Gastrocnemius medialis (tissue), 4 donors: ENCODE measurements at regions not wholly inside any gene's neighbourhood (a gene's known extent, or its start where the extent isn't known, plus 50 kb on each side); places are given as distances from the start of the nearest gene placed in this dataset.

ENCODE experiments used
- ATAC-seq, 2 donors: fragments of 150-250 bp; one replicate each; pipeline ENCODE4 v1.9.1; 2016
- DNase-seq, 2 donors: peaks; one replicate each; pipeline ENCODE4 v3.0.0-alpha.2; 2019
- H3K27ac ChIP-seq, 4 donors: fragments of 200-600 bp; sonication (generic); 1 replicate in 1 of 4; 2 replicates in 3 of 4; pipeline ENCODE4 v1.5.1; 2016 to 2018; ENCODE audit warnings: mild to moderate bottlenecking in 2 of 4, moderate library complexity in 1 of 4
- H3K27me3 ChIP-seq, 3 donors: fragments of 200-600 bp; sonication (generic) in 2 of 3; 1 replicate in 1 of 3; 2 replicates in 2 of 3; pipeline versions ENCODE4 v1.5.1 to v1.6.0; 2016 to 2019; ENCODE audit warnings: mild to moderate bottlenecking in 1 of 3, moderate library complexity in 1 of 3
- H3K36me3 ChIP-seq, 2 donors: fragments of 200-600 bp; sonication (generic) in 1 of 2; one replicate each; pipeline ENCODE4 v1.5.1; 2017 to 2018
- H3K4me1 ChIP-seq, 2 donors: fragments of 200-600 bp; sonication (generic) in 1 of 2; one replicate each; pipeline ENCODE4 v1.5.1; 2016 to 2017; ENCODE audit warnings: mild to moderate bottlenecking in 2 of 2
- H3K4me3 ChIP-seq, 4 donors: fragments of 200-600 bp; sonication (generic) in 3 of 4; 1 replicate in 1 of 4; 2 replicates in 3 of 4; pipeline ENCODE4 v1.5.1; 2016 to 2019; ENCODE audit warnings: mild to moderate bottlenecking in 2 of 4
- H3K9me3 ChIP-seq, 3 donors: fragments of 200-600 bp; sonication (generic) in 2 of 3; 1 replicate in 1 of 3; 2 replicates in 2 of 3; pipeline ENCODE4 v1.5.1; 2016 to 2019
- POLR2A ChIP-seq, 2 donors: fragments of 450-650 bp; IDR thresholded peaks; one replicate each; pipeline ENCODE4 v1.6.1; 2017; ENCODE audit warnings: antibody characterized with exemption in 2 of 2, mild to moderate bottlenecking in 2 of 2, moderate library complexity in 2 of 2
- in situ Hi-C, 4 donors: fragments of 200-750 bp; cut with MboI; loops; one replicate each; pipeline versions ENCODE4 v1.15.0 to v1.8.0; 2017; ENCODE audit warnings: low sequenced_read_pairs in 4 of 4
- intact Hi-C: fragments of 100-400 bp; cut with DNase I; formaldehyde crosslinking; loops from one replicate; pipeline ENCODE4 v1.15.1; 2023; ENCODE audit warnings: low total_unique reads
- TF ChIP-seq, protein P1 (sequence below), 5 experiments: fragments of 450-650 bp in 3 of 5; fragments of 200-600 bp in 2 of 5; sonication (generic) in 2 of 5; IDR thresholded peaks in 4 of 5; conservative IDR thresholded peaks in 1 of 5; 1 replicate in 4 of 5; 2 replicates in 1 of 5; pipeline ENCODE4 v1.5.1; 2016 to 2019; ENCODE audit warnings: antibody characterized with exemption in 5 of 5, mild to moderate bottlenecking in 3 of 5, moderate library complexity in 3 of 5

DNA sequence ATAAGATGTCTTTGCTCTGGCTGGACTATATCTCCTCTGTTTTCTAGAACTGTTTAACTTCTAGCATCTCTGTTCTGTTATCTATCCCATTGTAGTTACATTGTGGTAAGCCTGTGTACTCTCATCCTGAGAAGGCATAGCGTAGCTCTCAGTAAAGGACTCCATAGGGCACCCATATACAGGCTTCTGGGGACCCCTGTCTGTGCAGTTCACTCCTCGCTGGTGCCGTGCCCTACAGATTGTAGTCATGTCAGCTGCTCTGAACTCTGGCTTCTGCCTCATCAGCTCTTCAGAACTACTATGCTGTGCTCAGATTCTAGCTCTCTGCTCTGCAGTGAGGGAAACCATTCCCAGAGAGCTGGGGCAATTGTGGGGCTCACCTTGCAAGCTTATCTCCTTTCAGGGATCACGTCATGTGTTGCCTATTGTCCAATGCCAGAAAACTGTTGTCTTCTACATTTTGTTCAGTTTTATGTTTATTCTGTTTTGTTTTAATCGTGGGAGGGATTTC is 181.3 kb upstream of the USP24 start:
- Histone ChIP-seq H3K4me3 (no peak overlapping the region), H3K27ac (no peak overlapping the region)
- in situ Hi-C loops: no loop called here

DNA sequence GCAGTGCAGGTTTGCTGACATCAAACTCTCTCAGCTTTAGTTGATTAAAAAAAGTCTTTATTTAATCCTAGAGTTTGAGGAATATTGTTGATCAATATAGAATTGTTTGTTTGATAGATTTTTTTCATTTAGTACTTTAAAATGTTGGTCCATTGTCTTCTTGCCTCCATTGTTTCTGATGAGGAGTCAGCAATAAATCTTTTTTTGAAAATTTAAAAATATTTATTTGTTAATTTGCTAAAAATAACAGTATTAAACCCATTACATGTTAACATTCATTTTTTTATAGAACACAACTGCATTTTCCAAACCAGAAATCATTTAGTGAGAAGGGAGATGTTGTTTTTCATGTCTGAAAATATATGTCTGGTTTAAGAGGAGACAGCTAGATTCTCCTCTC is 173.8 kb upstream of the USP24 start:
- H3K36me3 ChIP-seq: no peaks in the 10 kb centered on the region
- intact Hi-C loops: no loop called here
- TF ChIP-seq, protein P1, sequence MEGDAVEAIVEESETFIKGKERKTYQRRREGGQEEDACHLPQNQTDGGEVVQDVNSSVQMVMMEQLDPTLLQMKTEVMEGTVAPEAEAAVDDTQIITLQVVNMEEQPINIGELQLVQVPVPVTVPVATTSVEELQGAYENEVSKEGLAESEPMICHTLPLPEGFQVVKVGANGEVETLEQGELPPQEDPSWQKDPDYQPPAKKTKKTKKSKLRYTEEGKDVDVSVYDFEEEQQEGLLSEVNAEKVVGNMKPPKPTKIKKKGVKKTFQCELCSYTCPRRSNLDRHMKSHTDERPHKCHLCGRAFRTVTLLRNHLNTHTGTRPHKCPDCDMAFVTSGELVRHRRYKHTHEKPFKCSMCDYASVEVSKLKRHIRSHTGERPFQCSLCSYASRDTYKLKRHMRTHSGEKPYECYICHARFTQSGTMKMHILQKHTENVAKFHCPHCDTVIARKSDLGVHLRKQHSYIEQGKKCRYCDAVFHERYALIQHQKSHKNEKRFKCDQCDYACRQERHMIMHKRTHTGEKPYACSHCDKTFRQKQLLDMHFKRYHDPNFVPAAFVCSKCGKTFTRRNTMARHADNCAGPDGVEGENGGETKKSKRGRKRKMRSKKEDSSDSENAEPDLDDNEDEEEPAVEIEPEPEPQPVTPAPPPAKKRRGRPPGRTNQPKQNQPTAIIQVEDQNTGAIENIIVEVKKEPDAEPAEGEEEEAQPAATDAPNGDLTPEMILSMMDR (IDR thresholded peaks at IDR 0.05 in 4 of 5, conservative IDR thresholded peaks at IDR 0.05 in 1 of 5): no peak
- TF ChIP-seq POLR2A (IDR thresholded peaks at IDR 0.05): no peak
- ATAC-seq (no peak), DNase-seq (no peak)
- no peaks in the 10 kb centered on the region for H3K27me3 ChIP-seq
- H3K9me3 ChIP-seq: peaks cover 0 to 5% (median 0%) of the 10 kb centered on the region in 3 donors
- H3K4me3 ChIP-seq: no peak overlapping the region
- H3K27ac ChIP-seq: no peak overlapping the region
- no peaks in the 10 kb centered on the region for H3K4me1 ChIP-seq
- in situ Hi-C loops: no loop called here

More for the DNA sequence above, 181.3 kb upstream of the USP24 start:
- intact Hi-C loops: no loop called here
- no peak for ATAC-seq
- H3K27me3 ChIP-seq: no peaks in the 10 kb centered on the region
- H3K9me3 ChIP-seq: no peaks in the 10 kb centered on the region
- no peak for TF ChIP-seq POLR2A (IDR thresholded peaks at IDR 0.05)
- TF ChIP-seq, protein P1 (IDR thresholded peaks at IDR 0.05 in 4 of 5, conservative IDR thresholded peaks at IDR 0.05 in 1 of 5): no peak
- no peaks in the 10 kb centered on the region for H3K4me1 ChIP-seq
- DNase-seq: no peak
- no peaks in the 10 kb centered on the region for H3K36me3 ChIP-seq

DNA sequence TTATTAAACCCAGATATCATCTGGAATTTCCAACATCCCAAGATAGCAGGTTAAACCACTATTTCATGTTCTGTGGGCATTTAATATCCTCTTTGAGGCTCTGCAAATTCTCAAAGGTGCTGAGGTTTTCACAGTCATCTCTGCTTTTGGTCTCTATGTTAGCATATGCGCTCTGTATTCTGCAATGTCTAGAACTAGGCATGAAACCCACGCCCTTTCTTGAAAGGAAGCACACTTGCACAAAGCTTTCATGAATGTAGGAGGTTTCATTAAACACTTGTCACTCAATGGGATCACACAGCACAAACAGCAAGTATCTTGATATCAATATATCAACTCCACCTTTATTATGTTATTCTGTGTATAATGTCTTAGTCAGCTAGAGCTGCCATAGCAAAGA is 172.0 kb upstream of the USP24 start:
- no peak for ATAC-seq
- Histone ChIP-seq H3K36me3 (no peaks in the 10 kb centered on the region), H3K27ac (no peak overlapping the region), H3K4me3 (no peak overlapping the region), H3K4me1 (no peaks in the 10 kb centered on the region), H3K9me3 (peaks cover 0 to 5% (median 0%) of the 10 kb centered on the region in 3 donors), H3K27me3 (no peaks in the 10 kb centered on the region)
- TF ChIP-seq, protein P1 (IDR thresholded peaks at IDR 0.05 in 4 of 5, conservative IDR thresholded peaks at IDR 0.05 in 1 of 5): no peak
- TF ChIP-seq POLR2A (IDR thresholded peaks at IDR 0.05): no peak
- intact Hi-C loops (no loop called here), in situ Hi-C loops (no loop called here)
- no peak for DNase-seq

DNA sequence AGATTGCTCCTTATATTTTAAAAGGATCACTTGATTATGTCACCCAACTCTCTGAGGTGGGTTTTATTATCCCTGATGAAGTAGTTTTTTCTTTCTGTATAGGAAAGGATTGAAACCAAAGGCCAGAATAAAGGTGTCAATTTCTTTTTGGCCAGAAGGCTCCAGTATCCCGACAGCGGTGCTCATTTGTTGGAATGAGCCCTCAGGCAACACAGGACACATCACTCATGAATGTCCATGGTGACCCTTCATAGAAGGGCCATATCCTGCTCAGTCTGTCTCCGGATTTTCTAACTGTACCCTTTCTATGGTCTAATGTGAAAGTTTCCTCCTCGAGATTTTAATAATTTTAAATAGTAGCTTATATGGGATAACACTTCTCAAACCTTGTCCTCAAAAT is 171.3 kb upstream of the USP24 start:
- Histone ChIP-seq H3K4me1 (no peaks in the 10 kb centered on the region), H3K36me3 (no peaks in the 10 kb centered on the region), H3K27me3 (no peaks in the 10 kb centered on the region), H3K4me3 (no peak overlapping the region), H3K9me3 (peaks cover 0 to 5% (median 0%) of the 10 kb centered on the region in 3 donors), H3K27ac (no peak overlapping the region)
- intact Hi-C loops: no loop called here
- no peak for DNase-seq
- TF ChIP-seq, protein P1 (IDR thresholded peaks at IDR 0.05 in 4 of 5, conservative IDR thresholded peaks at IDR 0.05 in 1 of 5): no peak
- no peak for TF ChIP-seq POLR2A (IDR thresholded peaks at IDR 0.05)
- in situ Hi-C loops: no loop called here
- no peak for ATAC-seq

DNA sequence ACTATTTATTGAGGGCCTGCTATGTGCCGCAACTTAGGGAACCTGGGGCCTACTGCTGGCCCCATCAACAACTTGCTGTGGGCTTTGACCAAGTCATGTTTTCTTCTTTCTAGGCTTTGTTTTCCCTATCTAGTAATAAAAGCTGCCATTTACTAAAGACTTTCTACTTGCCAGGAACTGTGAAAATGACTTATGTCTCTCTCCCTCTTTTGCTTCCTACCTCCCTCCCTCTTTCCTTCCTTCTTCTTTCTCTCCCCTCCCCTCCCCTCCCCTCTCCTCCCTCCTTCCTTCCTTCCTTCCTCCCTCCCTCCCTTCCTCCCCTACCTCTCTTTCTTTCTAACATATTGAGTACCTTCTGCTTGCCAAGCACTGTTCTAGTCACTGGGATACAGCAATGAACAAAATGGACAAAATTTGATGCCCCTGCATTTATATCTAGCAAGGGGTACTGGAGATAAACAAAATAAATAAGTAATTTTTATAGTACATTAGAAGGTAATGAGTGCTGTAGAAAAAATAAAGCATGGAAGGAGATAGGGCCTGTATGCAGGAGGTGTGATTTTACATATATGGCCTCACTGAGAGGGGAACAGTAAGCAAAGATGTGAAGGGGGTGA is 170.3 kb upstream of the USP24 start:
- no peak for TF ChIP-seq POLR2A (IDR thresholded peaks at IDR 0.05)
- TF ChIP-seq, protein P1 (IDR thresholded peaks at IDR 0.05 in 4 of 5, conservative IDR thresholded peaks at IDR 0.05 in 1 of 5): no peak
- Histone ChIP-seq H3K27ac (no peak overlapping the region), H3K36me3 (no peaks in the 10 kb centered on the region), H3K9me3 (peaks cover 0 to 5% (median 0%) of the 10 kb centered on the region in 3 donors), H3K27me3 (no peaks in the 10 kb centered on the region), H3K4me3 (no peak overlapping the region), H3K4me1 (no peaks in the 10 kb centered on the region)
- DNase-seq (no peak), ATAC-seq (no peak)
- intact Hi-C loops (no loop called here), in situ Hi-C loops (no loop called here)
